ENCODE measurements at regions not wholly inside any gene's neighbourhood (a gene's known extent, or its start where the extent isn't known, plus 50 kb on each side); places are given as distances from the start of the nearest gene placed in this dataset.

DNA sequence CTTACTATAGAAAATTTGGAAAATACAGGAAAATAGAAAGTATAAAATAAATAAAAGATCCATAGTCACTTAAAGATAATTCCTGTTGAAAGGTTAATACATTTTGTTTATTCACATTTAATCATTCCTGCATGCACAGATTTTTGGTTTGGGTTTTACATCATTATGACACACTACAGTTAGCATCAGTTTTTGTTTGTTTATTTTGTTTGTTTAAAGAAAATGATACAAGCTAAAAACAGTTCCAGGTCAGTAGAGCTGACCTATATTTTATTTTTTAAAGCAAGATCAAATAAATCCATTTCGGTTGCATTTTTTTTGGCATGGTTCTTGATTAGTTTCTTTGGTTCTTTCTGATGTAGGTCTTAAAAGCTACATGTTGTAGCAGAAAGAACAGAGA is 68.8 kb upstream of the CCDC91 start (continued):
- TF ChIP-seq ZNF264 (CRISPR knock-in tag; IDR thresholded peaks at IDR 0.05) (no peak), CBX2 (IDR thresholded peaks at IDR 0.05; ENCODE audit: low read depth, low read length) (no peak), CBX2 (CRISPR knock-in tag; IDR thresholded peaks at IDR 0.05; ENCODE audit: low read depth) (no peak), ZNF83 (CRISPR knock-in tag; IDR thresholded peaks at IDR 0.05; ENCODE audit: borderline replicate concordance) (no peak), NFKB2 (CRISPR knock-in tag; IDR thresholded peaks at IDR 0.05; ENCODE audit: borderline replicate concordance) (no peak)
- TF ChIP-seq, protein P1, sequence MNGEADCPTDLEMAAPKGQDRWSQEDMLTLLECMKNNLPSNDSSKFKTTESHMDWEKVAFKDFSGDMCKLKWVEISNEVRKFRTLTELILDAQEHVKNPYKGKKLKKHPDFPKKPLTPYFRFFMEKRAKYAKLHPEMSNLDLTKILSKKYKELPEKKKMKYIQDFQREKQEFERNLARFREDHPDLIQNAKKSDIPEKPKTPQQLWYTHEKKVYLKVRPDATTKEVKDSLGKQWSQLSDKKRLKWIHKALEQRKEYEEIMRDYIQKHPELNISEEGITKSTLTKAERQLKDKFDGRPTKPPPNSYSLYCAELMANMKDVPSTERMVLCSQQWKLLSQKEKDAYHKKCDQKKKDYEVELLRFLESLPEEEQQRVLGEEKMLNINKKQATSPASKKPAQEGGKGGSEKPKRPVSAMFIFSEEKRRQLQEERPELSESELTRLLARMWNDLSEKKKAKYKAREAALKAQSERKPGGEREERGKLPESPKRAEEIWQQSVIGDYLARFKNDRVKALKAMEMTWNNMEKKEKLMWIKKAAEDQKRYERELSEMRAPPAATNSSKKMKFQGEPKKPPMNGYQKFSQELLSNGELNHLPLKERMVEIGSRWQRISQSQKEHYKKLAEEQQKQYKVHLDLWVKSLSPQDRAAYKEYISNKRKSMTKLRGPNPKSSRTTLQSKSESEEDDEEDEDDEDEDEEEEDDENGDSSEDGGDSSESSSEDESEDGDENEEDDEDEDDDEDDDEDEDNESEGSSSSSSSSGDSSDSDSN (CRISPR knock-in tag; IDR thresholded peaks at IDR 0.05): no peak

DNA sequence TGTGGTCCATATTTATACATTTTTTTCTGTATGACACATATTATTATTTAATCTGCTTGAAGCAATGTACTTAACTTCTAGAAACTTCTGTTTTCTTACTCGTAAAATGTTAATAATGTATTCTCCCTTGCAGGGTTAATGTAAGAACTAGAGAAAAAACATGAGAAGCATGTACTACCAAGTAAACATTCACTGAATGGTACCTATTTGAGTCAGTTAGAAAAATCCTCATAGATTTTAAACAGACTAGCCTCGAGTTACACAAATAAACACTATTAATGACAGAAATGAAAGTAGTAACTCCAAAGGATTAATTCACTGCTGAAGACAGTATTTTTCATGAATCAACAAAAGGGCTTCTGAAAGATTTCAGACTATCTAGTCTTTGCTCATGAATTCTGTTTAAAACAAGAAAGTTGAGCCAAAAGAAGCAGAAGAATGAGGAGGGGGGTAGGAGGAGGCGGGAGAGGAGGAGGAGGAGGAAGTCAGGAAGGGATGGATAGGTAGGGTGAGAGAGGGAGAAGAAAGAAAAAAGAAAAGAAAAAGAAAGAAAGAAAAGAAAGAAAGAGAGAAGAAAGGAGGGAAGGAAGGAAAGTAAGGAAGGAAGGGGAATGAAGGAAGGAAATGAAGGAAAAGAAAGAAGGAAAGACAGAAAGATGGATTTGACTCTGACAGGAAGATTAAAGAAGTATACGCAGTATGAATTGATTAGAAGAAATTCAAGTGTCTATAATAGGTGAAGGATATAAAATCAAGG is 68.2 kb upstream of the CCDC91 start:
- POLR2A ChIA-PET: no interaction called here
- CTCF ChIA-PET (ENCODE audit: low intra/inter-chr PET ratio, low total read pairs): no interaction called here
- no TSS peak for BruUV-seq (replicated peaks)
- in situ Hi-C loops (cut with HindIII; ENCODE audit: extremely low pct_ligation_motif_present, low pct_unique_long_range_greater_than_20kb): no loop called here
- no peak overlapping the region for H3K4me3 ChIP-seq (replicated peaks in 1 of 3; ENCODE audit: insufficient read depth in 1 of 3, low read depth in 2 of 3, low read length in 3 of 3)
- H3K36me3 ChIP-seq (replicated peaks in 1 of 2; ENCODE audit: control insufficient read depth in 1 of 2, insufficient read depth in 2 of 2, low read length in 2 of 2): no peaks in the 10 kb centered on the region
- TF ChIP-seq ZNF263 (CRISPR knock-in tag; IDR thresholded peaks at IDR 0.05): no peak
- TF ChIP-seq, protein P2, sequence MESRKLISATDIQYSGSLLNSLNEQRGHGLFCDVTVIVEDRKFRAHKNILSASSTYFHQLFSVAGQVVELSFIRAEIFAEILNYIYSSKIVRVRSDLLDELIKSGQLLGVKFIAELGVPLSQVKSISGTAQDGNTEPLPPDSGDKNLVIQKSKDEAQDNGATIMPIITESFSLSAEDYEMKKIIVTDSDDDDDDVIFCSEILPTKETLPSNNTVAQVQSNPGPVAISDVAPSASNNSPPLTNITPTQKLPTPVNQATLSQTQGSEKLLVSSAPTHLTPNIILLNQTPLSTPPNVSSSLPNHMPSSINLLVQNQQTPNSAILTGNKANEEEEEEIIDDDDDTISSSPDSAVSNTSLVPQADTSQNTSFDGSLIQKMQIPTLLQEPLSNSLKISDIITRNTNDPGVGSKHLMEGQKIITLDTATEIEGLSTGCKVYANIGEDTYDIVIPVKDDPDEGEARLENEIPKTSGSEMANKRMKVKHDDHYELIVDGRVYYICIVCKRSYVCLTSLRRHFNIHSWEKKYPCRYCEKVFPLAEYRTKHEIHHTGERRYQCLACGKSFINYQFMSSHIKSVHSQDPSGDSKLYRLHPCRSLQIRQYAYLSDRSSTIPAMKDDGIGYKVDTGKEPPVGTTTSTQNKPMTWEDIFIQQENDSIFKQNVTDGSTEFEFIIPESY (CRISPR knock-in tag; IDR thresholded peaks at IDR 0.05): no peak
- TF ChIP-seq, protein P3, sequence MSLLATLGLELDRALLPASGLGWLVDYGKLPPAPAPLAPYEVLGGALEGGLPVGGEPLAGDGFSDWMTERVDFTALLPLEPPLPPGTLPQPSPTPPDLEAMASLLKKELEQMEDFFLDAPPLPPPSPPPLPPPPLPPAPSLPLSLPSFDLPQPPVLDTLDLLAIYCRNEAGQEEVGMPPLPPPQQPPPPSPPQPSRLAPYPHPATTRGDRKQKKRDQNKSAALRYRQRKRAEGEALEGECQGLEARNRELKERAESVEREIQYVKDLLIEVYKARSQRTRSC (CRISPR knock-in tag; IDR thresholded peaks at IDR 0.05; ENCODE audit: low read depth): no peak
- TF ChIP-seq NFE2 (CRISPR knock-in tag; IDR thresholded peaks at IDR 0.05): no peak
- TF ChIP-seq PITX1 (CRISPR knock-in tag; IDR thresholded peaks at IDR 0.05): no peak
- no peak for TF ChIP-seq SAFB2 (CRISPR knock-in tag; IDR thresholded peaks at IDR 0.05; ENCODE audit: borderline replicate concordance, low read depth)
- no peak for TF ChIP-seq ZFP36L1 (CRISPR knock-in tag; IDR thresholded peaks at IDR 0.05)
- TF ChIP-seq, protein P4, sequence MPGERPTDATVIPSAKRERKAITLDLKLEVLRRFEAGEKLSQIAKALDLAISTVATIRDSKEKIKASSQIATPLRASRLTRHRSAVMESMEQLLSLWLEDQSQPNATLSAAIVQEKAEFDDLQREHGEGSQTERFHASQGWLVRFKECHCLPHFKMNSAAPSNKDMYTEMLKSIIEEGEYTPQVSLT (CRISPR knock-in tag; IDR thresholded peaks at IDR 0.05; ENCODE audit: borderline replicate concordance, low read depth): no peak
- no peak for TF ChIP-seq CBX5 (CRISPR knock-in tag; IDR thresholded peaks at IDR 0.05; ENCODE audit: borderline replicate concordance)
- TF ChIP-seq SNAPC2 (CRISPR knock-in tag; IDR thresholded peaks at IDR 0.05): no peak
- no peaks in the 10 kb centered on the region for H3K79me2 ChIP-seq (ENCODE audit: insufficient read depth, low read length)
- FAIRE-seq (no peak), DNase-seq (ENCODE audit: low spot score) (no peak), ATAC-seq (no peak)
- intact Hi-C loops (cut with micrococcal nuclease; ENCODE audit: unreplicated experiment): no loop called here
- H3K9me3 ChIP-seq (ENCODE audit: low read length): no peaks in the 10 kb centered on the region
- H3K4me1 ChIP-seq (ENCODE audit: insufficient read depth, low read length): no peaks in the 10 kb centered on the region
- H2AFZ ChIP-seq (ENCODE audit: low read length): no peak overlapping the region
- no peak overlapping the region for H3K9ac ChIP-seq (ENCODE audit: insufficient read depth, low read depth, low read length)
- H3K27ac ChIP-seq (ENCODE audit: extremely low read length, insufficient read depth, low read length): no peak overlapping the region
- H3K27me3 ChIP-seq (ENCODE audit: control insufficient read depth in 1 of 2, insufficient read depth in 2 of 2, low read length in 2 of 2): no peaks in the 10 kb centered on the region
- H4K20me1 ChIP-seq (ENCODE audit: insufficient read depth, low read length): no peaks in the 10 kb centered on the region
- H3K4me2 ChIP-seq (ENCODE audit: low read depth, low read length): no peak overlapping the region
- 23% methylated on average over 4 of the region's 4 CpGs for WGBS (ENCODE audit: low lambda C conversion rate)
